Ishikawa (cell line): ENCODE measurements at regions not wholly inside any gene's neighbourhood (a gene's known extent, or its start where the extent isn't known, plus 50 kb on each side); places are given as distances from the start of the nearest gene placed in this dataset.

Experiments
- CEBPB ChIP-seq: IDR thresholded peaks from 2 replicates; pipeline ENCODE4 v1.6.1; 2012
- CREB1 ChIP-seq: IDR thresholded peaks from 2 replicates; pipeline ENCODE4 v1.6.1; 2012; ENCODE audit warnings: low read depth
- EGR1 ChIP-seq: IDR thresholded peaks from 2 replicates; pipeline ENCODE4 v1.6.1; 2012
- EP300 ChIP-seq: IDR thresholded peaks from 2 replicates; pipeline ENCODE4 v1.6.1; 2012; ENCODE audit warnings: borderline replicate concordance
- FOXM1 ChIP-seq: IDR thresholded peaks from 2 replicates; pipeline ENCODE4 v1.6.1; 2012; ENCODE audit warnings: low read depth, borderline replicate concordance
- NFIC ChIP-seq: IDR thresholded peaks from 2 replicates; pipeline ENCODE4 v1.6.1; 2012
- RAD21 ChIP-seq: IDR thresholded peaks from 2 replicates; pipeline ENCODE4 v1.6.1; 2012; ENCODE audit warnings: low read depth
- TAF1 ChIP-seq: IDR thresholded peaks from 2 replicates; pipeline ENCODE4 v1.6.1; 2012; ENCODE audit warnings: low read depth, mild to moderate bottlenecking
- TCF12 ChIP-seq: IDR thresholded peaks from 2 replicates; pipeline ENCODE4 v1.6.1; 2012; ENCODE audit warnings: low read depth
- TEAD4 ChIP-seq: IDR thresholded peaks from 2 replicates; pipeline ENCODE4 v1.6.1; 2012
- YY1 ChIP-seq: IDR thresholded peaks from 2 replicates; pipeline ENCODE4 v1.6.1; 2012; ENCODE audit warnings: low read depth
- ZBTB7A ChIP-seq: IDR thresholded peaks from 2 replicates; pipeline ENCODE4 v1.6.1; 2012; ENCODE audit warnings: low read depth
- TF ChIP-seq, protein P1 (sequence below): IDR thresholded peaks from 2 replicates; pipeline ENCODE4 v1.6.1; 2012
- TF ChIP-seq, protein P2 (sequence below): IDR thresholded peaks from 2 replicates; pipeline ENCODE4 v1.6.1; 2012
- TF ChIP-seq, protein P3 (sequence below): IDR thresholded peaks from 2 replicates; pipeline ENCODE4 v1.6.1; 2012; ENCODE audit warnings: low read depth, mild to moderate bottlenecking

DNA sequence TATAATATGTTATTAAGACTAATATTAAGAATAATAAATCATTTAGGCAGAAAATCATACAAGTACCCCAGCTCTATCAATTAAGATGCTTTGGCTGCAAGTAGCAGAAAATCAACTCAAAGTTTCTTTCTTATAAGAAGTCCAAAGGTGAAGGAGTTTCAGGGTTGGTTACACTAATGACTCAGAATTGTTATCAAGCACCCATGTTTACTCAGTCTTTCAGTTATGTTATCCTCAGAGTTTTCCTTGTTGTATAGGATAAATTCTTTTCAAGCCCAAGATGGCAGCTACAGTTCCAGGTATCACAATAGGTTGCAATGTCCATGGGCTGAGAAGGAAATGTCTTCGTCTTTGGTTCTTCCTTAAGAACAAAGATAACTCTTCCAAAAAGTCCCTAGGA lies 163.6 kb downstream of the TNFSF18 start:
- no peak for TF ChIP-seq CEBPB
- TF ChIP-seq, protein P1, sequence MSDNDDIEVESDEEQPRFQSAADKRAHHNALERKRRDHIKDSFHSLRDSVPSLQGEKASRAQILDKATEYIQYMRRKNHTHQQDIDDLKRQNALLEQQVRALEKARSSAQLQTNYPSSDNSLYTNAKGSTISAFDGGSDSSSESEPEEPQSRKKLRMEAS = no peak

DNA sequence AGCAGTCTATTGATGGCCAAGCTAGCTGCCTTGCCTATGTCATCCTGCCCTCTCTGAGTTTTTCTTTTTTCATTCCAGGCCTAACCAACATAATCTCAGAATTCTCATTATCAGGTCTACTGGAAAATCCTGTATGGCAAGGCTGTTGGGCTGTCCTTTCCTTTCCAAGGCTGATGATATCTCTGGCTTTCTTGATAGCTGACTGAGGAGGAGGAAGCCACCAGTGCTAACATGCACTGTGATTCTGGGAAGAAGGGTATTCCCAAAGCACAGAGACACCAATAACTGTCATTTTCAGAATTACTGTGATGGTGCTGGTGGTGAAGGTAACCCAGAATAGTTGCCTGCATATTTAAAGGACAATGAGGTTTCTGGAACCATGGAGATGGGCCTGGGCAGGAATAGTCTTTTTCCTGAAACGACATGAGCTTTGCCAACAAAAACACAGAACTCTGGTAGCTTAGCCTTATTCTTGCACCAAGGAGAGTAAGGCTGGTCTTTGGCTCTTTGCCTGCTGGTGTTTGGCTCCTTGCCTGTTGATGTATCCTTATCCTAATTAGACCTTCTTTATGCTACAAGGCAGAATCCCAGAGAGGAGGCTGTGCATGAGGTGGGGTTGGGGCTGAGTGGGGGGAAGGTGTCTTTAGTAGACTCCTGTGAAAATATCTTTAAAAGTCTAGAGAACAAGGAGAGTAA lies 157.4 kb downstream of the TNFSF18 start:
- TF ChIP-seq CEBPB (no peak), TEAD4 (no peak), EGR1 (no peak), YY1 (no peak), TCF12 (no peak), CREB1 (no peak), TAF1 (no peak), ZBTB7A (no peak)
- TF ChIP-seq, protein P2, sequence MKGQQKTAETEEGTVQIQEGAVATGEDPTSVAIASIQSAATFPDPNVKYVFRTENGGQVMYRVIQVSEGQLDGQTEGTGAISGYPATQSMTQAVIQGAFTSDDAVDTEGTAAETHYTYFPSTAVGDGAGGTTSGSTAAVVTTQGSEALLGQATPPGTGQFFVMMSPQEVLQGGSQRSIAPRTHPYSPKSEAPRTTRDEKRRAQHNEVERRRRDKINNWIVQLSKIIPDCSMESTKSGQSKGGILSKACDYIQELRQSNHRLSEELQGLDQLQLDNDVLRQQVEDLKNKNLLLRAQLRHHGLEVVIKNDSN = no peak
- TF ChIP-seq, protein P1 = no peak

DNA sequence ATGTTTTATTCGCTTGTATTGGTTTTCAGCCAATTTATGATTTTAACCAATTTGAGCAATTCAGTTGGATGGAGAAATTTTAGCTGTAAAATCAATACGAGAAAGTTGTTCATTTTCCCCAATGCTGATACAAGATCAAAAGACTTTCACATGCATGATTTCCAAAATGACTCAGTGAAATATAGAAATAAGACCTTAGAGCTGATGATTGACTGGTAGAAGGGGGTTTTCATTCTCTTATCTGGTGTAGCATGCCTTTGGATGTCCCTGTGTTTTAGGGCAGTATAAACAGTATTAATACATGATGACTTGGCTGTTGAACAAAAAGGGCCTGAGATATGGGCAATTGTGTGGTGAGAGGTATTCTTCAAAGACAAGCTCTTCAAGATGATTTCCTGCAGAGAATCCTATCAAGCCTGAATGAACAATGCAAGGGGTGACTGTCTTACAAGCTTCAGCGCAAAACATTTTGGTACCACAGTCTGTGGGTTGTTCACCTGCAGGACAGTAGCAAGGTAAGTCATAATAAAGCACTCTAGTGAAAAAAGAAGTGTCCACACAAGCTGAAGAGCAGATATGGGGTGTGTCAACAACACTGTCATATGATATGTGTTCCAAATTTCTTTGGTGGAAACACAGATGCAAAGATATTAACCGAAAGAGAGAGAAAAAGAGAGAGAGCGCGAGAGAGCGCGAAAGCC lies 156.2 kb downstream of the TNFSF18 start:
- TF ChIP-seq YY1 (no peak), TEAD4 (no peak), TAF1 (no peak), EGR1 (no peak)
- TF ChIP-seq, protein P1 = no peak
- TF ChIP-seq, protein P3, sequence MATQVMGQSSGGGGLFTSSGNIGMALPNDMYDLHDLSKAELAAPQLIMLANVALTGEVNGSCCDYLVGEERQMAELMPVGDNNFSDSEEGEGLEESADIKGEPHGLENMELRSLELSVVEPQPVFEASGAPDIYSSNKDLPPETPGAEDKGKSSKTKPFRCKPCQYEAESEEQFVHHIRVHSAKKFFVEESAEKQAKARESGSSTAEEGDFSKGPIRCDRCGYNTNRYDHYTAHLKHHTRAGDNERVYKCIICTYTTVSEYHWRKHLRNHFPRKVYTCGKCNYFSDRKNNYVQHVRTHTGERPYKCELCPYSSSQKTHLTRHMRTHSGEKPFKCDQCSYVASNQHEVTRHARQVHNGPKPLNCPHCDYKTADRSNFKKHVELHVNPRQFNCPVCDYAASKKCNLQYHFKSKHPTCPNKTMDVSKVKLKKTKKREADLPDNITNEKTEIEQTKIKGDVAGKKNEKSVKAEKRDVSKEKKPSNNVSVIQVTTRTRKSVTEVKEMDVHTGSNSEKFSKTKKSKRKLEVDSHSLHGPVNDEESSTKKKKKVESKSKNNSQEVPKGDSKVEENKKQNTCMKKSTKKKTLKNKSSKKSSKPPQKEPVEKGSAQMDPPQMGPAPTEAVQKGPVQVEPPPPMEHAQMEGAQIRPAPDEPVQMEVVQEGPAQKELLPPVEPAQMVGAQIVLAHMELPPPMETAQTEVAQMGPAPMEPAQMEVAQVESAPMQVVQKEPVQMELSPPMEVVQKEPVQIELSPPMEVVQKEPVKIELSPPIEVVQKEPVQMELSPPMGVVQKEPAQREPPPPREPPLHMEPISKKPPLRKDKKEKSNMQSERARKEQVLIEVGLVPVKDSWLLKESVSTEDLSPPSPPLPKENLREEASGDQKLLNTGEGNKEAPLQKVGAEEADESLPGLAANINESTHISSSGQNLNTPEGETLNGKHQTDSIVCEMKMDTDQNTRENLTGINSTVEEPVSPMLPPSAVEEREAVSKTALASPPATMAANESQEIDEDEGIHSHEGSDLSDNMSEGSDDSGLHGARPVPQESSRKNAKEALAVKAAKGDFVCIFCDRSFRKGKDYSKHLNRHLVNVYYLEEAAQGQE = no peak

DNA sequence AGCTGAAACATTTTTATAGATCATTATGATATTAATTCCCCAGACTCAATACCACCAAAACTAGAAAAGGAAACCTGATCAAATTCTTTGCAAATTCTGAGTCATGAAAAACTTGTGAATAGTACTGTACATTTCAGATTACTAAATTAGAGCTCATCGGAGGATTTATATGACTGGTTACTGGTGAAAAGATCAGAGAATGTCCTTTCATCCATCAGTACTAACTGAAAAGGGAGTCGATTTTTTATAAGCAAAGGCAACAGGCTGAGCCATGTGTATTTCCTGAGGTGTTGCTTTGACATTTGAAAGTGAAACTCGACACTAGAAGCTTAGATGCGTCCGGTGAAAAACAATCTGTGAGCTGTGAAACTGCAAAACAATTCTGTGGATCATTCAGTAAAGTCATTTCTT lies 155.7 kb downstream of the TNFSF18 start:
- no peak for TF ChIP-seq EP300

DNA sequence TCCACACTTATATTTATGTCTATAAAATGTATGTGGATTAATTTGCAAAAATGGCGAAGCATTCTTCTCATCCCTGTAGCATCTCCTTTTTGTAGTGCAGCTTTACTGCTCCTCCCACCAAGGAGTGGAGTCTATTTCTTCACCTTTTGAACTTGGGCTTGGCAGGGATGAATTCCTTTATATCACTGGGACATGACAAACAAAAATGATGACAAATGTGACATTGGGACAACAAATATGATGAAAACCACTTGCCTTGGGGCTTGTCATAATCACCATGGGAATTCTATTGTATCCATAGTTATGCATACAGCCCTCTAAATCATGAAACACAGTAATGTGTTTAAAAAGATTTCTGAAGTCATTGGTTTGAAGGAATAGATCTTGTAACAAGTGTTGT lies 155.0 kb downstream of the TNFSF18 start:
- no peak for TF ChIP-seq RAD21
- TF ChIP-seq TCF12 = no peak

DNA sequence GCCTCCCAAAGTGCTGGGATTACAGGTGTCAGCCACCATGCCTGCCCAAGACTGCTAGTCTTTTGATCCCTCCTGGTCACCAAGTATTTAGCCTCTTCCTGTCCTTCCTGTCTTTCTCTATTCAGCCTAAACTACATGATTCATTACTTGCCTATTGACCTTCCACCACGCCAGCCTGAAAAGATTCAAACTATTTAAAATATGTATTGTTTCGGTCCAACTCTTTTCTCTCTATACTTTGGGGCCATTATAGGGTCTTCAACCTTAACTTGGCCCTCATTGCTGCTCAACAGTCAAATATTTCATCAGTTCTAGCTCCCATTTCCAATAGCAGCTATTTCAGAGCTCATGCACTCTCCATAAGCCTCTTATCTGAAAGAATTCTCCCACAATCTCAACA lies 153.0 kb downstream of the TNFSF18 start:
- TF ChIP-seq TEAD4 (no peak), FOXM1 (no peak), TAF1 (no peak), CREB1 (no peak), TCF12 (no peak), EGR1 (no peak), YY1 (no peak), CEBPB (no peak), RAD21 (no peak), ZBTB7A (no peak), NFIC (no peak)
- TF ChIP-seq, protein P2 = no peak
- TF ChIP-seq, protein P1 = no peak
- TF ChIP-seq, protein P3 = no peak

DNA sequence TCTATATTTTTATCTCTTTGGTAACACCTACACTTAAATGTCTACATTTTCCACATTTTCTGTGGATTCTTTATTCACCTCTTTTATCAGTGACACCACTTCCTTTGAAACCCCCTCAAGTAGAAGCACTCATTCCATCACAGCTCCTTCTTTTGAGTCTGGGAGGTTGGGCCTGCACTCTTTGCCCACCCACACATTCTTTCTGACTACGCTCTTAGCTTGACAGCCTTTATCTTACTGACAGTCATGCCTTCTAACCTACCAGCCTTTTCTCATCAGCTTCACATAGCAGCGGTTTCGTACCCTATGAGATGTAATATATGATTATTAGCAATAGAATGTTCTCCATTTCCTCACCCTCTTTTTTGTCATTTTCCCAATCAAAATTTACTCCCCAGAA lies 151.9 kb downstream of the TNFSF18 start:
- TF ChIP-seq, protein P3 = no peak
- no peak for TF ChIP-seq EGR1
